ENCODE measurements at regions not wholly inside any gene's neighbourhood (a gene's known extent, or its start where the extent isn't known, plus 50 kb on each side); places are given as distances from the start of the nearest gene placed in this dataset.
"Not testable (repeated sequence)": the region's sequence is repeated elsewhere in the genome, so short reads cannot be mapped to it uniquely, and the experiment has no call there.

GRCh38 chr10:81674941-81675340, 200.1 kb upstream of the NRG3 start:
- CTCF ChIA-PET: no interaction called here
- POLR2A ChIA-PET: no interaction called here

- ChIA-PET CTCF (no interaction called here), POLR2A (no interaction called here)
These were observed 195.7 kb upstream of the NRG3 start for GRCh38 chr10:81679291-81679690.

GRCh38 chr10:81680359-81680758, 194.6 kb upstream of the NRG3 start:
- CTCF ChIA-PET: no interaction called here
- POLR2A ChIA-PET: no interaction called here

- CTCF ChIA-PET: no interaction called here
- POLR2A ChIA-PET: no interaction called here
These were observed 186.5 kb upstream of the NRG3 start for GRCh38 chr10:81688459-81688858.

- ChIA-PET CTCF (no interaction called here), POLR2A (no interaction called here)
These were observed 178.2 kb upstream of the NRG3 start for GRCh38 chr10:81696609-81697388.

DNA sequence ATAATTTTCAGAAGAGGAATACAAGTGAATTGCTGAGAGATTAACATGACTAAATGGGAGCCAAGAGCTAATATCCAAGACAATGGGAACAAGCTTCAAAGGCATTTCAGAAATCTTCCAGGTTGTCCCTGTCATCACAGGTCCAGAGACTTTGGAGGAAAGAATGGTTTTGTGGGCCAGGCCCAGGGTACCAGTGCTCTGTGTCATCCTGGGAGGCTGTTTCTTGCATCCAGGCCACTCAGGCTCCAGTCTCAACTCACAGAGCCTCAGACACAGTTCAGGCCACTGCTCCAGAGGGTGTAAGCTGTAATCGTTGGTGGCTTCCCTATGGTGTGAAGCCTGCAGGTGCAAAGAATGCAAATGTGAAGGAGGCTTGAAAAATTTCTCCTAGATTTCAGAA, 170.4 kb upstream of the NRG3 start:
- CTCF ChIA-PET: no interaction called here
- POLR2A ChIA-PET: no interaction called here

- CTCF ChIA-PET: no interaction called here
- POLR2A ChIA-PET: no interaction called here
These were observed 166.6 kb upstream of the NRG3 start for GRCh38 chr10:81708416-81708815.

GRCh38 chr10:81708929-81709328, 166.1 kb upstream of the NRG3 start:
- POLR2A ChIA-PET: no interaction called here
- CTCF ChIA-PET: no interaction called here

DNA sequence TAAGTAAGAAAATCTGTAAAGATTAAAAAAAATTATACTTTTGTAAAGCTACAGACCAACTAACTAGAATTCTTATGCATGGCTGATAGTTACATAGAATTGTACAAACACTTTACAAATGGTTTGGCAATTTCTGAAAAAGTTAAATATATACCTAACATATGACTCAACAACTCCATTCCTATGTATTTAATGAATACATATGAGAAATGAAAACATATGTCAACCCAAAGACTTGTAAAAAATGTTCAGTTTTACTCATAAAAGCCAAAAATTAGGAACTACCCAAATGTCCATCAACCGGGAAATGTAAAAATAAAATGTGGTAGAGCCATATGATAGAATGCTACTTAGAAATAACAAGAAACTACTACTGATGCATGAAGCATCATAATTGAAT, 152.6 kb upstream of the NRG3 start:
- CTCF ChIA-PET: no interaction called here
- POLR2A ChIA-PET: no interaction called here

GRCh38 chr10:81724431-81724830, 150.6 kb upstream of the NRG3 start:
- POLR2A ChIA-PET: no interaction called here
- CTCF ChIA-PET: no interaction called here

- POLR2A ChIA-PET: no interaction called here
- CTCF ChIA-PET: no interaction called here
These were observed 149.1 kb upstream of the NRG3 start for GRCh38 chr10:81725851-81726250.

DNA sequence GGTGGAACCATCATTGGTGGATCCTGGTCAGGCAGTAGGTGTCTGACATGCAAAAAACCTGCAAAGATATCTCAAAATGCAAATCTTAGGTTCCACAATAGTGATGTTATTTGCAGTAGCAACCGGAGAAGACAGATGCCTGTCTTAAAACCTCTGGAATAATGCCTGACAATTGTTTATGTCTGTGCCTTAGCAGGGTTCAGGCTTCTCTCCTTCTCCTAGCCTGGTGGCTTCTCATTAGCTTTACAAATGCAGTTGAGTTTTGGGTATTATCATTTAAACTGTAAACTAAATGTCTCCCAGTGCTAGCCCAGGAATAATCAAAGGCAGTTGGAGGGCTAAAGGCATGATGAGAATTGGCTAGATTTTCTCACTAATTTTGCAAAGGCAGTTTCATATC, 146.3 kb upstream of the NRG3 start:
- POLR2A ChIA-PET: no interaction called here
- CTCF ChIA-PET: no interaction called here

GRCh38 chr10:81730891-81731290, 144.1 kb upstream of the NRG3 start:
- CTCF ChIA-PET: no interaction called here

DNA sequence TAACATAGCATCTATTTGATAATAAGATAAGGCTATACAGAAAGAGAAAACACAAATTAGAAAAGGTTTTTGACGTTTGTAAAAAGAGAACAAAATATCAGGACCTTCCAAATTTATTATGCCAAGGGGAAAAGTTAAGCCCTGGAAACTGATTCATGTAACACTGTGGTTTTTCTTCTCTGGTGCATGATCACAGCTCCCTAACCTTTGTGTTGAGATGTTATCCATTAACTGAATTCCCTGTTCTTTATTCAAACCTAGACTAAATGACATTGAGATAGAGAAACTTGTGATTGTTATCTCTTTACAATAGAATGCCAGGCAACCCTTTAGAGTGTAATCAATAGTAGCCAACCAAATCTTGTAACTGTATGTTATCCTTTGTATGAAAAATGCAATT, 141.5 kb upstream of the NRG3 start:
- ChIA-PET CTCF (no interaction called here), POLR2A (no interaction called here)

More at GRCh38 chr10:81730891-81731290, 144.1 kb upstream of the NRG3 start:
- POLR2A ChIA-PET: no interaction called here

DNA sequence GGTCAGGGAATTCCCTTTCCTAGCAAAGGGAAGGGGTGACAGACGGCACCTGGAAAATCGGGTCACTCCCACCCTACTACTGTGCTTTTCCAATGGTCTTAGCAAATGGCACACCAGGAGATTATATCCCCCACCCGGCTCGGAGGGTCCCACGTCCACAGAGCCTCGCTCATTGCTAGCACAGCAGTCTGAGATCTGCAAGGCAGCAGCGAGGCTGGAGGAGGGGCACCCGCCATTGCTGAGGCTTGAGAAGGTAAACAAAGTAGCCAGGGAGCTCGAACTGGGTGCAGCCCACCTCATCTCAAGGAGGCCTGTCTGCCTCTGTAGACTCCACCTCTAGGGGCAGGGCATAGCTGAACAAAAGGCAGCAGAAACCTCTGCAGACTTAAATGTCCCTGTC, 139.8 kb upstream of the NRG3 start:
- POLR2A ChIA-PET, CTCF ChIA-PET: not testable (repeated sequence)

DNA sequence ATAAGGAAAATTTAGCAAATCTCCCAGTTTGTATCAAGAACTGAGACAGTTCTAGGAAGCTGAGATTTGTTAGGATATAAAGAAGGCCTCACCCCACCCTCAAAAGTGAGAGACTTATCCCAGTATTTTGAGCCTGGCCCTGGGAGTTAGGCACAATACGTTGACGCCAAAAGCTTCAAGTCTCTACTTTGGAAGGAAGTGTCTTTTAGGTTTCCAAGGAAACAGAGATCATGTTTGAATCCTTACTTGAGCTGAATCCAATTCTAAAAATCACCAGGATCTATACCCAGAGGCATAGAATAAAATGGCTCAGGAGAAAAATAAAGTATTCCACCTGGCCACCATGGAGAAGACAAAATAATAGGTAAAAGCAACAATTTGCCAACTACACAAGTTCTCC, 115.9 kb upstream of the NRG3 start:
- CTCF ChIA-PET: no interaction called here
- POLR2A ChIA-PET: no interaction called here

- ChIA-PET CTCF (no interaction called here), POLR2A (no interaction called here)
These were observed 90.8 kb upstream of the NRG3 start for GRCh38 chr10:81784111-81784597.

DNA sequence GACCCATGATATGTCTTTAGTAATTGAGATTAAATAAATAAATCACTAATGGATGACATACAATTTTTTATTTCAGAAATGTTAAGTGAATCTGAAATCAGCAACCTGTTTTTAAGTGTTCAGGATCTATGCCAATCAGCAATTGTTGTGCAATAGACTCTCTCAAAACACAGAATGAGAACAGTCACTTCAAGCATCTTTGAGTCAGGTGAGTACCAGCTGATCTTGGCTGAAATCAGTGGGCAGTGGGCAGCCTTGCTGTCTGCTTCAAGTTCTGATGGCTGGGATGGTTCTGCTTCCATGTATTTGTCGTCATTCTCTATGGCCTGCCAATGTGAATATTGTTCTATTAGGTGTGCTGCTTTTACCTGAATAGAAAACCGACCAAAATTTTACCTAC, 82.3 kb upstream of the NRG3 start:
- CTCF ChIA-PET: no interaction called here
- POLR2A ChIA-PET: no interaction called here

DNA sequence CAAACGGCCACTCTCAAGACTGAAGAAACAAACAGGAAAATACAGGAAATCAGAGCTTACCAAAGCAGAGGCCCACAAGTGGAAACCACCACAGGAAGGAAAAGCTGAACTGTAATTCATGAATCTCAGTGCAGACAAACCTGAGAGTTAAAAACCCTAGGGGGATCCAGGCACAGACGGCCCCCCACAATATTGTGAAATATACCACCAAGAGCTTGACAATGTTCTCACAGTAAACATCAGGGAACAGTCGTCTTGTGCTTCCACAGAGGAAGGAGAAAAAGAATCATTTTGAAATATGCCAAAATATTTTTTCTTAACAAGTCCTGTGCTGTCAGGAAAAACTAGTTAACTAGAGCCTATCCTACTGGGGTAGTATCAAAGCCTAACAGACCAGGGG, 68.2 kb upstream of the NRG3 start:
- POLR2A ChIA-PET: no interaction called here
- CTCF ChIA-PET: interaction anchor here (0.7 kb wide), 1 partner anchor 298 kb away, joined by 3 read pairs; no protein-coding TSS in a partner anchor

DNA sequence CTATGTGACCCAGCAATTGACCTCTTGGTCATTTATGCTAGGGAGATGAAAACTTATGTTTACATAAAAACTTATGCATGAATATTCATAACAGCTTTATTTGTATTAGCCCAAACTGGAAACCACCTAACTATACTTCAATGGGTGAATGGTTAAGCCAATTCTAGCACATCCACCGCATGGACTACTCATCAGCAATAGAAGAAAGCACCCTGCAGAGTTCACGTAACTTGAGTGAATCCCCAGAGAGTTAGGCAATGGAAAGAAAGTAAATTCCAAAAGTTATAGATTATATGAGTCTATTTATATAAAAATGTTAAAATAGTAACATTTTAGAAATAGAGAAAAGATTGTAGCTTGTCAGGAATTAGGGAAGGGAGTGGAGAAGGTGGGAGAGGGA, 60.2 kb upstream of the NRG3 start:
- POLR2A ChIA-PET: no interaction called here

DNA sequence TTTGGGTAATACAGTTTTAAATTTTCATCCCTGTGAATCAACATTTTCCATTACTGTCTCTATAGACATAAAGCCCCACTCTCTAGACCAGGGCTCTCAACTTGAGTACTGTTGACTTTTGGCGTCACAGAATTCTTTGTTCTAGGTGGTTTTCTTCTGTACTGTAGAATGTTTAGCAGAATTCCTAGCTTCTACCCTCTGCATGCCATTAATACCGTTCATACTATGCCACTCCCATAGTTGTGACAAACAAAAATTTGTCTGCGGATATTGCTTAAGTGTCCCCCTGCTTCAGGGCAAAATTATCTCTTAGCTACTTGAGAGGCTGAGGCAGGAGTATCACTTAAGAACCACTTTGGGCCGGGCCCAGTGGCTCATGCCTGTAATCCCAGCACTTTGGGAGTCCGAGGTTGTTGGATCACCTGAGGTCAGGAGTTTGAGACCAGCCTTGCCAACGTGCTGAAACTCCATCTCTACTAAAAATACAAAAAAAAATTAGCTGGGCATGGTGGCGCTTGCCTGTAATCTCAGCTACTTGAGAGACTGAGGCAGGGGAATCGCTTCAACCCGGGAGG, 57.3 kb upstream of the NRG3 start:
- CTCF ChIA-PET: no interaction called here
- POLR2A ChIA-PET: no interaction called here

More for the DNA sequence above, 60.2 kb upstream of the NRG3 start:
- CTCF ChIA-PET: no interaction called here

GRCh38 chr10:81820418-81820817, 54.6 kb upstream of the NRG3 start:
- ChIA-PET POLR2A (no interaction called here), CTCF (no interaction called here)
